H9 (cell line): ENCODE measurements at regions not wholly inside any gene's neighbourhood (a gene's known extent, or its start where the extent isn't known, plus 50 kb on each side); places are given as distances from the start of the nearest gene placed in this dataset.

ENCODE experiments used
- DNase-seq: peaks from one replicate; pipeline ENCODE4 v3.0.0-alpha.2; 2017
- H2AFZ ChIP-seq: one replicate; pipeline ENCODE4 v1.6.1; 2013; ENCODE audit warnings: mild to moderate bottlenecking, low read length, control low read depth, moderate library complexity
- H2AK5ac ChIP-seq: 2 replicates; pipeline ENCODE4 v1.6.1; 2013; ENCODE audit warnings: low read length, control low read depth, mixed read lengths; ENCODE audit not compliant: insufficient read length
- H2BK120ac ChIP-seq: one replicate; pipeline ENCODE4 v1.6.1; 2013; ENCODE audit warnings: low read depth, mild to moderate bottlenecking, low read length, control low read depth, inconsistent platforms; ENCODE audit not compliant: poor library complexity, severe bottlenecking
- H2BK12ac ChIP-seq: 2 replicates; pipeline ENCODE4 v1.6.1; 2013; ENCODE audit warnings: low read length, control low read depth, mixed read lengths, low read depth; ENCODE audit not compliant: insufficient read length
- H2BK15ac ChIP-seq: 2 replicates; pipeline ENCODE4 v1.6.1; 2013; ENCODE audit warnings: low read depth, low read length, control low read depth
- H2BK20ac ChIP-seq: one replicate; pipeline ENCODE4 v1.6.1; 2013; ENCODE audit warnings: low read depth, mild to moderate bottlenecking, low read length, control low read depth, inconsistent platforms; ENCODE audit not compliant: poor library complexity, severe bottlenecking
- H2BK5ac ChIP-seq: 2 replicates; pipeline ENCODE4 v1.6.1; 2013; ENCODE audit warnings: low read length, control low read depth, mixed read lengths; ENCODE audit not compliant: insufficient read length
- H3K14ac ChIP-seq: 2 replicates; pipeline ENCODE4 v1.6.1; 2013; ENCODE audit warnings: low read length, control low read depth; ENCODE audit not compliant: insufficient read depth
- H3K18ac ChIP-seq: 2 replicates; pipeline ENCODE4 v1.6.1; 2013; ENCODE audit warnings: low read depth, mild to moderate bottlenecking, mixed read lengths, low read length, control low read depth; ENCODE audit not compliant: insufficient read length
- H3K23ac ChIP-seq: 2 replicates; pipeline ENCODE4 v1.6.1; 2013; ENCODE audit warnings: low read length, control low read depth, mixed read lengths, low read depth; ENCODE audit not compliant: insufficient read length
- H3K23me2 ChIP-seq: 2 replicates; pipeline ENCODE4 v1.6.1; 2013; ENCODE audit warnings: low read depth, mild to moderate bottlenecking, mixed read lengths, low read length, control low read depth; ENCODE audit not compliant: insufficient read length, poor library complexity, severe bottlenecking
- H3K27ac ChIP-seq: 2 replicates; pipeline ENCODE4 v1.5.1; 2013; ENCODE audit warnings: low read length, control low read depth, mixed read lengths, low read depth; ENCODE audit not compliant: insufficient read length
- H3K27me3 ChIP-seq: 2 replicates; pipeline ENCODE4 v1.6.1; 2013; ENCODE audit warnings: low read length, control low read depth, inconsistent platforms; ENCODE audit not compliant: insufficient read depth
- H3K4ac ChIP-seq: 2 replicates; pipeline ENCODE4 v1.6.1; 2013; ENCODE audit warnings: low read depth, mild to moderate bottlenecking, control low read depth, inconsistent platforms, low read length, moderate library complexity
- H3K4me1 ChIP-seq: 2 replicates; pipeline ENCODE4 v1.6.1; 2013; ENCODE audit warnings: low read length, control low read depth, inconsistent platforms; ENCODE audit not compliant: insufficient read depth
- H3K4me2 ChIP-seq: 2 replicates; pipeline ENCODE4 v1.6.1; 2013; ENCODE audit warnings: low read length, control low read depth, mixed read lengths; ENCODE audit not compliant: insufficient read length, insufficient read depth
- H3K56ac ChIP-seq: 2 replicates; pipeline ENCODE4 v1.6.1; 2013; ENCODE audit warnings: low read depth, mild to moderate bottlenecking, mixed read lengths, low read length, control low read depth; ENCODE audit not compliant: insufficient read length
- H3K79me1 ChIP-seq: 2 replicates; pipeline ENCODE4 v1.6.1; 2013; ENCODE audit warnings: low read depth, mild to moderate bottlenecking, moderate library complexity, low read length, control low read depth, inconsistent platforms; ENCODE audit not compliant: insufficient read depth, poor library complexity, severe bottlenecking
- H3K79me2 ChIP-seq: 2 replicates; pipeline ENCODE4 v1.6.1; 2013; ENCODE audit warnings: low read length, control low read depth, inconsistent platforms; ENCODE audit not compliant: insufficient read depth
- H3K9ac ChIP-seq: 2 replicates; pipeline ENCODE4 v1.6.1; 2013; ENCODE audit warnings: low read length, control low read depth, mixed read lengths; ENCODE audit not compliant: insufficient read length; ENCODE audit errors: extremely low read depth
- H3K9me3 ChIP-seq: one replicate; pipeline ENCODE4 v1.6.1; 2013; ENCODE audit warnings: low read depth, low read length, inconsistent platforms; ENCODE audit not compliant: control insufficient read depth
- H3T11ph ChIP-seq: one replicate; pipeline ENCODE4 v1.6.1; 2013; ENCODE audit warnings: mild to moderate bottlenecking, low read length, control low read depth, inconsistent platforms
- H4K20me1 ChIP-seq: one replicate; pipeline ENCODE4 v1.6.1; 2013; ENCODE audit not compliant: control insufficient read depth, insufficient read length, insufficient read depth
- H4K5ac ChIP-seq: 2 replicates; pipeline ENCODE4 v1.6.1; 2013; ENCODE audit warnings: low read depth, mild to moderate bottlenecking, mixed read lengths, low read length, control low read depth; ENCODE audit not compliant: insufficient read length
- H4K8ac ChIP-seq: replicated peaks from 2 replicates; pipeline ENCODE4 v1.6.1; 2013; ENCODE audit warnings: low read length, control low read depth, mixed read lengths, low read depth; ENCODE audit not compliant: insufficient read length
- H4K91ac ChIP-seq: 2 replicates; pipeline ENCODE4 v1.6.1; 2013; ENCODE audit warnings: low read depth, mild to moderate bottlenecking, moderate library complexity, mixed read lengths, low read length, control low read depth; ENCODE audit not compliant: insufficient read length
- H3K27ac Mint-ChIP-seq, 3 experiments: 2 replicates in 2 of 3; 3 replicates in 1 of 3; pipeline ENCODE4 v1.8.0; 2020 to 2021; ENCODE audit warnings: mixed read lengths in 3 of 3, mild to moderate bottlenecking in 1 of 3, moderate library complexity in 1 of 3
- H3K27me3 Mint-ChIP-seq: 2 replicates; pipeline ENCODE4 v1.8.0; 2021; ENCODE audit warnings: low read depth, mild to moderate bottlenecking, moderate library complexity, mixed read lengths
- H3K36me3 Mint-ChIP-seq, 3 experiments: 2 replicates in 2 of 3; 3 replicates in 1 of 3; pipeline ENCODE4 v1.8.0; 2020 to 2021; ENCODE audit warnings: low read depth in 3 of 3, mixed read lengths in 3 of 3; ENCODE audit not compliant: insufficient read depth in 1 of 3
- H3K4me1 Mint-ChIP-seq, 2 experiments: 2 replicates each; pipeline ENCODE4 v1.8.0; 2020; ENCODE audit warnings: mixed read lengths in 2 of 2
- H3K4me3 Mint-ChIP-seq, 2 experiments: 2 replicates in 1 of 2; 3 replicates in 1 of 2; pipeline ENCODE4 v1.8.0; 2020 to 2021; ENCODE audit warnings: mild to moderate bottlenecking in 2 of 2, mixed read lengths in 2 of 2, moderate library complexity in 1 of 2
- H3K9me3 Mint-ChIP-seq, 2 experiments: 2 replicates in 1 of 2; 3 replicates in 1 of 2; pipeline ENCODE4 v1.8.0; 2020; ENCODE audit warnings: mild to moderate bottlenecking in 2 of 2, mixed read lengths in 2 of 2, moderate library complexity in 1 of 2
- CTCF ChIP-seq: fragments of 200-600 bp; sonication (generic); conservative IDR thresholded peaks from 3 replicates; pipeline ENCODE4 v1.8.0; 2021; ENCODE audit warnings: antibody characterized with exemption, mild to moderate bottlenecking

- Mint-ChIP-seq H3K27me3 (no peaks in the 10 kb centered on the region; the same call in 1 of the 2 replicates), H3K9me3 (no peaks in the 10 kb centered on the region), H3K4me1 (peaks cover 15 to 22% of the 10 kb centered on the region in 2 experiments), H3K27ac (no peak overlapping the region), H3K36me3 (no peaks in the 10 kb centered on the region), H3K4me3 (no peak overlapping the region)
- no peaks in the 10 kb centered on the region for H3K23me2 ChIP-seq
- H3K4me1 ChIP-seq = no peaks in the 10 kb centered on the region
- no peak overlapping the region for H2BK15ac ChIP-seq
- H3K79me2 ChIP-seq = no peaks in the 10 kb centered on the region
- H3T11ph ChIP-seq = no peak overlapping the region
- no peak overlapping the region for H3K14ac ChIP-seq
- H3K27ac ChIP-seq = no peak overlapping the region
- no peak overlapping the region for H3K9ac ChIP-seq
- no peak for TF ChIP-seq CTCF
- no peak overlapping the region for H3K4ac ChIP-seq
- no peaks in the 10 kb centered on the region for H3K9me3 ChIP-seq
- H2BK20ac ChIP-seq = no peak overlapping the region
- no peak overlapping the region for H2BK5ac ChIP-seq
- H2AFZ ChIP-seq = no peak overlapping the region
- no peaks in the 10 kb centered on the region for H3K79me1 ChIP-seq
- no peaks in the 10 kb centered on the region for H4K20me1 ChIP-seq
- no peak overlapping the region for H4K8ac ChIP-seq
- no peak overlapping the region for H3K4me2 ChIP-seq
- no peak overlapping the region for H2BK120ac ChIP-seq
- H4K5ac ChIP-seq = no peak overlapping the region
- H3K56ac ChIP-seq = no peak overlapping the region
- H2AK5ac ChIP-seq = no peak overlapping the region
- no peak overlapping the region for H4K91ac ChIP-seq
- H3K23ac ChIP-seq = no peak overlapping the region
- H3K27me3 ChIP-seq = no peaks in the 10 kb centered on the region
- no peak for DNase-seq
- no peak overlapping the region for H2BK12ac ChIP-seq
- H3K18ac ChIP-seq = no peak overlapping the region
These were observed 132.1 kb downstream of the PLCE1 start for GRCh38 chr10:94125856-94126255.
